NCI-H1092 treated with DMSO at 0.1 percent for 48 hours (cell line): ENCODE measurements at regions not wholly inside any gene's neighbourhood (a gene's known extent, or its start where the extent isn't known, plus 50 kb on each side); places are given as distances from the start of the nearest gene placed in this dataset.

ENCODE experiments used
- DNase-seq: peaks from one replicate; lab custom pipeline; 2025; lab: John Stamatoyannopoulos, UW

DNA sequence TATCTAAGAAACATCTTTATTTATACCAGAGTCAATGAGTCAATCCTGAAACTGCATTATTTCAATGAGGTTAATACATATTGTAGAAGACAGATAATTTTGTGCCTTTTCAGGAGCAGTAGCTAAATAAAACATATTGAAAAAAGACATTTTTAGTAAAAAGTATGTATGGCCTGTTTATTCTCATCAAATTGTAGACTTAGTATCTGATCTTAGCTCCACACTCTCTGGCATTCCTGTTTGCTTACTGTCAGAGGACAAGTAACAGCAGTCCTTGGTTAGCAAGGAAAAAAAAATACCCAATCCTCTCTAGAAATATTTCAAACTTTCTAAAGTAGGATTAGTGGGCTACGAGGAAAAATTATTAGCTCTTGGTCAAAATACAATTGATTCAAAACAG lies 50.5 kb upstream of the GUCY1A1 start:
- DNase-seq = no peak

DNA sequence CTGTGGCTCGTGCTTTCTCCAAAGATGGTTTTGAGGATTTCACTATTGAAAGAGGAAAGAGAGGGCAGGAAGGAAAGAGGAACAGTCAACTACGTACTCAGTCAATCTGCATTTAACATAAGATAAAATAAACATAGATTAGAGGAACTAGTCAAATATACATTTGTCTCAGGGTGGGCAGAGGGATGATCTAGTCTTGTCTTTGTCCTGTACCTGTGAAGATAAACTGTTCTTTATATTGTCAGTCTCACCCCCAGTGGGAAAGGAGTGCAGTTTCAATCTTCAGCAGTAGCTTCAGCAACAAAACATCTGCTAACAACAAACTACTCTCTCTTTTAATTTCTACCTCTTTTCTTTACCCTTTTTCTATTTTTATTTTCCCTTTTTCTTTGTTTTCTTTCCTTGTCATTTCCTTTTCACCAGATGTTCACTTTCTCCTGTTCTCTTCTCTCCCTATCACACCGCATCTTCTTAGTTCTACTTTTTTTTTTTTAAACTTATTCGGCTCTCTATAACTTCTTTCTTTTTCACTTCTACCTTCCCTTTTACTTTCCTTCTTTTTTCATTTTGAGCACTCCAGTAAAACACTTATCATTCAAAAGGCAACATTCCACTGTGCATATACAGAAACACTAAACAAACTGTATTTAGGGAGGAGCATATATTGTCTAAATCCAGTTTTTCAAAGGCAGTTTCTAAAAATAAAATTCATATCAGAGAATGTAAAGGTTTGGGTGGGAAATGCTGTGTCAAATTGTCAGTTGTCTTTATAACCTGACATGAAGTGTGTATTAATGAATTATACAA lies 51.4 kb upstream of the GUCY1A1 start:
- DNase-seq = no peak

DNA sequence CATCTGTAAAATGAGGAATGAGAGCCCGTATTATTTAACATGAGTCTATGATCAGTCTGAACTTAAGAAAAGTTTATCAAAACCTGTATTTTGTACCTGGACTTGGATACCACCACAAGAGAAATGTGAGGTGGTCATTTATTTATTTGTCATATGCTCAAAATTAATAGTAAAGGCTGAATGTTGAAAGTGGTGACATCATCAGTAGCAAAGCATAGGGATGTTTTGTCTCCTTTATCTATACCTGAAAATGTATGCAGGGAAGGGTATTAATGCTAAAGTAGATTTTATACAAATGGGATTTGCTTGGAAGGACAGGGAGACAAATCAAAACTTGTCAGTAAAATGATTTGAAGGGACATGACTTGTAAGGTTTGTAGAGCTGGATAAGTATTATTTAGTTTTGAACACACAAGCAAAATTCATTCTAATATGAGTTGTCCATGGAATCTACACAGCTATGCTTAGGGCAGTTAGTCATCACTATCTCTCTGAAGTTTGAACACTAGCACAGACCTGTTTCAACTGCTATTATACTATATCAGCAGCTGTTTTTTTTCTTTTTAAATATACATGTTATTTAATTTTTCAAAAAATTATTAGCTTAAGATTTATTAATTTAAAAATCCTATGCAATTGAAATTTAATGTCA lies 52.4 kb upstream of the GUCY1A1 start:
- DNase-seq = no peak

DNA sequence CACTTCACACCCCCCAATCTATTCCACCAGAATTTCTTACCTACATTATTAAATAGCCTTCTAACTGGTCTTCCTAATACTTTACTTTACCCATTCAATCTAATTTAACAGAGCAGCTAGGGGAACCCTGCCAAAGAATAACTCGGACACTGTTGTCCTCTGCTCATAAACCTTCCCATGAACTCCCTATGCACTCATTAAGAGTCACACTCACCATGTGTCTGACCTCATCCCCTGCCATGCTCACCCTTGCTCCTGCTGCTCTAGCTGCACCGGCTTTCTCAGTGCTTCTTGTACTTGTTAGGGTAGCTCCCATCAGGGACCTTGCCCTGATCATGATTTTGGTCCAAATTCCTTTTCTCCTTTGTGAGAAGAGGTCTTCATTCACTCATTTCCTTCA lies 54.6 kb upstream of the GUCY1A1 start:
- no peak for DNase-seq

DNA sequence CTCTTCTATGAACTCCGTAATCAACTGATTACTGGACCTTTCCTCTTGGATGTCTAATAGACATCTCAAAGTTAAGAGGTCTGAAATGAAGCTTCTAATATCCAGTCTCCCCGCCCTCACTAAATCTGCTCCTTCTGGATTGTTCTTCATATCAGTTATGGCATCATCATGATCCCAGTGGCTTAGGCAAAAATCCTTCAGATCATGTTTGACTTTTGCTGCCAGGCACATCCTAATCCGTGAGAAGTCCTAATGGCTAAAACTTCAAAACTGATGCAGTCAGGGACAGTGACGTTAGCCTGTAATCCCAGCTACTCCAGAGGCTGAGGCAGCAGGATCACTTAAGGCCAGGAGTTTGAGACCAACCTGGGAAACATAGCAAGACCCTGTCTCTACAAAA lies 55.1 kb upstream of the GUCY1A1 start:
- no peak for DNase-seq

DNA sequence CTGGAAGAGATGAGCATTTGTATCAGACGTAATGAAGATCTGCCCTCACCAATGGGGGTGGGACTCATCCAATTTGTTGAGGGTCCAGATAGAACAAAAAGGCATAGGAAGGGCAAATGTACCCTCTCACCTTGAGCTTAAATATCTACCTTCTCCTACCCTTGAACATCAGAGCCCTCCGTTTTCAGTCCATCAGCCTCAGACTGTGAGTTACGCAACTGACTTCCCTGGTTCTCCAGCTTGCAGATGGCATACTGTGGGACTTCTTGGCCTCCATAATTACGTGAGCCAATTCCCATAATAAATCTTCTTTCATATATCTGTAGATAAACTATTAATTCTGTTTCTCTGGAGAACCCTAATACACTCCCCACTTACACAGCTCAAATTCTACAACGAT lies 56.5 kb upstream of the GUCY1A1 start:
- no peak for DNase-seq

DNA sequence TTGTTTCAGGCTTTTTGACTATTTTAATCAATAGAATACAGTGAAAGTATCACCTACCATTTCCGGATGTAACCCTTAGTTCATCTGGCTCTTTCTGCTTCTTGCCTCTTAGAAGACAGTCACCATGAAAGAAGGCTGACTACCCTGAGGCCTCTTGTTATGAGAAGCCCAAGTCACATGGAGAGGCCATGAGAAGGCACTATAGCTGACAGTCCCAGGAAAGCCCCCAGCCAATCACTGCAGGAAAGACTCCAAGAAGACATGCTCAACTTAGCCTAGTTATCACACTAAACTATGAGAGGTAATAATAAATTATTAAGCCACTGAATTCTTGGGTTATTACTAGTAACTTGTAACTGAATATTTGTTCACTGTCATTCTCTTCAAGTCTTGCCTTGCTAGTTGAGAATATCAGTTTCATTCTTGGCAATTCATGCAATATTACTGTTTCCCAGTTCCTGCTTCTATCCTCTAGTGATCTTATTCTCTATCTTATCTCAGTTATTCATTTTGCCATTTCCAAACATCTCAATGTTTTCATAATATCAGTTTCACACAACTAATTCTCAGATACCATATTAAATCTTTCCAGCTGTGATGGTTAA lies 57.1 kb upstream of the GUCY1A1 start:
- no peak for DNase-seq

DNA sequence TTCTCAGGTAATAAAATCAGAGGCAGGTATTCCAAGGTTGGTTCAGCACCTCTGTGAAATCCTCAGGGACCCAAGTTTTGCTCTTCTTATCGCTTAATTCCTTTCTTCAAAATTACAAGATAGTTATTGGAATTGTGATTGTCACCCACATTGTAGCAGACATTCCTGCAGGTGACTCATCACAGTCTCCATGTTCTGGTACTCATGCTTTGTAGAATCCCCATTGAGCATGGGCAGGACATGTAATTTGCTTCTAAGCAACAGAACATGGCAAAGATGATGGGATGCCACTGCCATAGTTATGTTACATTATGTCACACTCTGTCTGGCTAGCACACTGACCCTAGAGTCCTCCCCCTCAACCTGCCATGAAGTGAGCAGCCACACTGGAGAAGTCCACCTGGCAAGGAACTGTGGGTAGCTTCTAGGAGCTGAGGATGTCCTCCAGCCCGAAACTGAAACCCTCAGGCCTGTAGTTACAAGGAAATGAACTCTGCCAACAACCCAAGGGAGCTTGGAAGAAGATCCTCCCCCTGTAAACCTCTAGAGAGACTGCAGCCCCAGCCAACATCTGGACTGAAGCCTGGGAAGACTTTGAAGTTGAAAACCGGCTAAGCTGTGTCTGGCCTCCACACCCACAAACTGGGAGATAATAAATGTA lies 58.3 kb upstream of the GUCY1A1 start:
- no peak for DNase-seq

DNA sequence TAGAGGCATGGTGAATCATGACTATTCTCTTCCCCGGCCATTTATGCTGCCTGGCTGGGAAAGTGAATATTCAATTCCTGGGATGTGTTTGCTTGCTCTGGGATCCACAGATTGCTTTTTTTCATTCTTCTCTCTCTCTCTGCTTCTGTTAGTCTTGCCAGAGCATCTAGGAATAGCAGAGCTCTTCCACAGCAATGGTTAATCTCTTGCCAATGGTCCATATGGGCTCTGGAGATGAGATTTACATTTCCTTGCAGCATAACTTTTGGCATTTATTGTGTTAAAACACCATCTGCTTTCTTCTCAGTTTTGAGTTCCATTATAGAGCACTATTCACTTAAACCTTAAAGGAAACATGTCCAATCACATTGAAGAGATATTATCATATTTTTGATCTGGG lies 59.2 kb upstream of the GUCY1A1 start:
- DNase-seq = no peak

DNA sequence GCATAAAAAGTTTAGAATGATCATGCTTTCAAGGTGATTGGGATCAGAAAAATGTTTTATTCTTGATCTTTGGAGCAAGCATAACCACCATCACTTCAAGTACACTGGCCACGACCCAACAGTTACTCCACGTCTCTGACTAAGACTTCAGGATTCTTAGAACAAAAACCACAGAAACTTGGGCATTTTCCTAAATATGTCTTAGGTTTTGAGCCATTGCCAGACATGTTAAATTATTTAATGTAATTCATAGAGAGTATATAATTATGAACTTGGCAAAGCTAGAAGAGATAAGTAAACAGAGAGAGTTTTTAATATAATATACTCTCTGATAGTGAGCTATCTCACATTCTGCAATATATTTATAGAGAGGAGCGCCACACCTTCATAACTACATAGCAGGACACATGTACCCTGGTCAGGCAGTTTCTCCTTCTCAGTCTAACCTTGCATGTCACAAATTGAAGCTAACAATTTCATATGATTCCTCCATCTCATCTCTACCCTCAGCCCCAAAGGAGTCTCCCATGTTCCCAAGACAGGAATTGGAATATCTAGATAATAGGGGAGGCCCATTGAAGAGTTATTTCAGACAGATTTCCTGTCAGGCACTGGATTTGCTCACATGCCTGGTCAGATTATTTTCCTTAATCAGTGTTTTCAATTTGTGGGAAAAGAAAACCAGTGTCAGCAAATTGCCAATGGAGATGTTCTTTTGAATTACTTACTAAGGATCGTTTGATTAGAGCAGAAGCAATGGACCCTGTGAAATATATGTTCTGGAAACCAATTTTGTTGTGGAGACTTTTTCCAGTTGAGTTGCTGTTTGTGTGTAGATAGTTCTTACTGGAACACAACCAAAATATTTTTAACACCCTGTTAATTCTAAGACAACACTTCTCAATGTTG lies 61.7 kb upstream of the GUCY1A1 start:
- no peak for DNase-seq

DNA sequence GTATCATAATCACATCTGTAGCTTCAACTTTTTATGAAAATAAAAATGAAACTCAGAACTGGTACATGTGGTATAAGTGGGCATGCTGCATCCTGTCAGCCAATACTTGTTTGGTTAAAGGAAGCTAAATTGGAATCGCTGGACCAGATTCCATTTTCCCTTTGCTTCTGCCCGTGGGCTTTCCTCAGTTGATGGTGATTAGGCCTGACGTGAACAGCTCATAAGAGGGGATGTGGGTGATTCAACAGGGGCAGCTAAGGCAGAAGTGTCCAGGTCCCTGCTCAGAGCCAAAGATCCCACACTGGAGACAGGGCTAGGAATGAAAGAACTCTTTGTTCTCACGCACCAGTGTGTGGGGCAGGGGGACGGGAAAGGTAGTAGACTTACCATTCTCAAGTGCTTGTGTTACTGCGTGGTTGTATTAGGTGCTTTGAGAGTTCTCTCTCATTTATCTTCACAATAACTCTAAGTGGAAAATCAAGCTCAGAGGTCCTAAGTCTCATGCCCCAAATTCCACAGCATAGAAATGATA lies 63.2 kb upstream of the GUCY1A1 start:
- DNase-seq = no peak

DNA sequence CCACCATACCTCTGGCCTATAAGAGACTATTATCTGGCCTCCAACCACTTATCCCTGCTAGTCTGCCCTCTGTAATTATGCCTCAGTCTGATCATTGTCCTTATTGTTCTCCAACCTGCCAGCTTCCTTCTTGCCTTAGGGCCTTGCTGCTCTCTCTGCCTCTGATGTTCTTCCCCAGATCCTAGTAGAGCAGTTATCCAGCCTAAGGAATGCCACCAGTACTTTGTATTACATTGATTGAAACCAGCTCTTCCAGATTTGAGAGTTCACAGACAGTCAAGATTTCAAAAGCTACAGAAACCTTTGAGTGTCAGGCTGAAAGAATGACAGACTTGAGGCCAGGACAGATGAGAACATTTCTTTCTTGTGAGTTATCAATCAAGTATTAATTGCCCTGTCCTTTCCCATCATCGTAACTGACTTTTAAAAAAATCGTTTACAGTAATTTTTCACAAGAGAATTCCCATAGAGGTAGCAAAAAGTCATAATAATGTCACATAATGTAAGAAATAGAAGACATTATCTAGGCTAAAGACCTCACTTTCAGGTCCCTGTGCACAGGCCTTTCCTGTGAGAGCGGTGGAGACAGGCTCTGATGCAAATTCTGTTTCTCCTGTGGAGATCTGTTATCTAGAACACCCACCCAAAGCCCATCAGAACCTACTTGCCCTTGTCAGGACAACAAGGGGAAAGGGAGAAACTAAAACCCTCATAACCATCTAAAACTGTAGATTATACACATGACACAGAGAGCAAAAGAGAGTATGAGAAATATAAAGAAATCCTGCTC lies 64.1 kb upstream of the GUCY1A1 start:
- no peak for DNase-seq

DNA sequence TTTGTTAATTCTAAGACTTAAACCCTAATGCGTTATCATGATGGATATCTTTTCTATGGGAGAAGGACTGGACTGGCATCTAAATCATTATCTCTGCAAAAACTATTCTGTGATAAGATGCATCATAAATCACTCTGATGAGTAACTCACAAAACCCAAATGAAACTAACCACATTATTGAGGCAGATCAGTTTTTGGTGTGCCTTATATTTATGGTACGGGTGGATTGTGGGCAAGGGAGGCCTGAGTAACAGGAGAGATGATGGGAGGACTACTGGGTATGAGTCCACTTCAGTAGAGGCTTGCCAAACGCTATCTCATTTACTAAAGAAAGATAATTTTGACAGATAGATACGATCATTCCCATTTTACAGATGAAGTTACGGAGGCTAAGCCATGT lies 66.4 kb upstream of the GUCY1A1 start:
- no peak for DNase-seq

DNA sequence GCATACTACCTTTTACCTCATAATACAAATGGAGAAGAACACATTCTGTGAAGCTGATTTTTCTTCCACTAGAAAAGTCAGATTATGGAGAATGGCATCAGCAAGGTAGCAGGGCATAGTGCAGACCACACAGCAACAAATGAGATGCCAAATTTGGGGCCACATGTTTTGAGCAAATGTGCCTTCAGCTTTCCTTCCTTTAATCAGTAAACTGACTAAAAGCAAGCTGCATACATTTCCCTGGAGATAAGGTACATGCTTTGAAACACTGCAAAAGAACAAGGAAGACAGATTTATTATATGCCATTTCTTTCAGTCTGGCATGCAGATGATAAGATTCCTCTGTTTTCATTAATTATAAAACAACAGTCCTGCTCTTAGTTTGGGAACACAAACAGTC lies 67.1 kb upstream of the GUCY1A1 start:
- DNase-seq = no peak

DNA sequence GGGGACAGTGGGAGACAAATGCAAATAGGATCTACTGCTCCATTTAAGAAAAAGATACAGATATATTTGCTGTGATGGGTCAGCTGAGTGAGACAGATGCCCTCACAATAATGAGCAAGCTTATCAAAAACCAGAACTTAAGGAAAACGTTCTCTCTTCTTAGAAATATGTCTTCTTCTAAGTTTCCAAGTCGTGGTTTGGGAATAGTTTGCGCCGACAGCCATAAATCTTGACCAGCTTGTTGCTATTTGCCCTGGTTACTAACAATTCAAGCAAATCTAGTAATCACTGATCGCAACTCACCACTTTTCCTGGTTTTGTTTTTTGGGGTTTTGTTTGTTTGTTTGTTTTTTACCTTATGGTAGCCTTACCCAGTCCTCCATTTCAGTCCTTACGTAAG lies 67.6 kb upstream of the GUCY1A1 start:
- no peak for DNase-seq

DNA sequence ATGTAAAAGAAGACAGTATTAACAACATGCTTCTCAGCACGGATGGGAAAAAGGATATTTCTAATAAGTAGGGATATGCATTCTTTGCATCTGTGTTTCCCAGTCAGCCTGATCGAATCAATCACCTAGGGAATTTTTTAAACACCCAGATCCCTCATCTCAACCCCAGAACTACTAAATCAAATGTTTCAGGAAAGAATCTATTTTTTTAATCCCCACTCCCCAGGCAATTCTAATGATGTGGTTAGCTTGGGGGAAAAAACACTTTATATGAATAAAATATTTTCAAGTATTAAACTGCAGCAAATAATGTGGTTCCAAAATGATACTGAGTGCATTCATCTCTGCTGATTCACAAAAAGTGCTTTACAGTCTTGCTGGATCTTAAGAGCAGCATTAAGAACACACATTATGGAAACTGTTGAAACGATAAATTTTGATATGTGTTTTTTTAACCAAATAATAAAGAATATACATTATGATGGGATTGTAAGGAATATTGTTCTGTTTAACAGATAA lies 68.7 kb upstream of the GUCY1A1 start:
- DNase-seq = no peak

DNA sequence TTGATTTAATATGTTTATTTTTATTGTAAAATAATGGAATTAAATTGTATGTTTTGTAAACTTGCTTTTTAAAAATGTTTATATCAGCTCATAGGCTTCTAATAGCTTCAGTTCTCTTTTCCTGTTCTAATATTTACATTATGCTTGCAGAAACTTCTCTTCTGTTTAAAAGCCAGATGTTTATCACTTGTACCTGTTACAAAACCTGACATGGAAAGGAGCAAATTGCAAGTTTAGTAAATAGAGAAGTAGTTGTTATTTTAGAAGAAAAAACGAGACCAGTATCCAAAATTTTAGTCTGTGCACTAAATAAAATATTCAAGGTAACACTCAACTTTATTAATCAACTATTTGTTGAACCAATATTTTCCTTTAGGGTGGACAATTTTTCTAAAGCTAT lies 69.4 kb upstream of the GUCY1A1 start:
- no peak for DNase-seq

DNA sequence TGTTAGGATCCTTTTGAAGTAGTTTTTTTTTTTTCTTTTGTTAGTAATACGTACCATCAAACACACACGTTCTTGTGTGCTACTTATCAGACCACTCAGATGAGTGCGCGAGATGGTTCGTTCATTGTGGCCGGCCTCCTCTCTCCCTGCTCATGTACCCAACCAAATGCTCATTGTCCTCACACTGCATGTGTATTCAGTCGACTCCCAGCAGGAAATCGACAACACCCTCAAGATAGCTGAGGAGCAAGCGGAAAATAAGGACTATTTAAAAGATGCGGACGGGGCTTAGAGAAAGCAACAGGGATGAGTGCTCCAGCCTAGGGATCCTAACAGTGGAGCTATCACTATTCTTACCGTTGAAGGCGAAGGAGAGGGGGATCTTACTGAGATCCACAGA lies 72.9 kb upstream of the GUCY1A1 start:
- no peak for DNase-seq

DNA sequence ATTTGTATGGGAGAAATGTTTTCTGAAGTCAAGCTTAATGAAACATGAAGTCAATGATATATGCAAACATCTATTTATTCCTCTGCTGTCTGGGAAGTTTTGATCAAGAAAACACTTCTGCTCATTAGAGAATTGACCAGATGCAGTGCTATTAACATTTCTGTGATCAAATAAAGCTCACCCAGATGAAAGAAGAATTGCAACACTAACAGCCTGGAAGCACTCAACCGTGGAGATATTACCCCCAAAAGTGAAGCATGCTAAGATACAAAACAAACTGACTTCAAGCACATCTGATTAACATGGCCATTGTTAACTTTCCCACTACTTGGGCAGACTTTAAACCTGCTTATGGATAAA lies 73.7 kb upstream of the GUCY1A1 start:
- DNase-seq = no peak

DNA sequence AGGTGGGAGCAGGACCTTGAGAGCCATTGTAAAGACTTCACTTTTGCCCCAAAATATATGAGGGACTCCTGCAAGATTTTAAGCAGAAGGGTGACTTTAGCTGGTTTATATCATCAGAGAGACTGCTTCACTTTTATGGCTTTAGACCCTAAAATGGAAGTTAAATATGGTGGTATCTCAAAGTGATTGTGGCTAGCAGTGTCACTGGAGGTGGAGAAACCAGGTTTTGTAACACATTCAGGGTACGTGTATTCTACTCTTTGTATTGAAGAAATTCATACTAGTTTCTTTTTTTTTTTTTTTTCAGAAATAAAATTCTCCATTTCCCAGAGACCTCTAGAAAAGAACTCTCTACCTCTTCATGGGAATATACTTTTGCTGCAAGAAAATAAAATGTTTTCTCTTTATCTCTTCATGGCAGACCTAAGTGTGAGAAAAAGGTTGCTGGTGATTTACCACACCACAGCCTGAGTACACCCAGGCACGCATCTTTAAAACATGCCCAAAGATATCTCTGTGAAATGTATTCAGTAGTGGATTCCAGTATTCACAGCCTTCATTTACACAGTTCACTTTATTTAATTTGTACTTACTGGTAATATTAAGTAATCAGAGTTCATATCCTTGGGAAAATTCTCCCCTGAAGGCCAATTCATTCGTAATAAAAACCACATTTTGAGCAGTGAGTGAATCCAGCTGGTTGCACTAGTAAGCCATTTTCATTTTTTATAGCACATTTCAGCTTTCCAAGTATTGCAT lies 74.3 kb upstream of the GUCY1A1 start:
- DNase-seq = no peak
